ENCODE measurements at regions not wholly inside any gene's neighbourhood (a gene's known extent, or its start where the extent isn't known, plus 50 kb on each side); places are given as distances from the start of the nearest gene placed in this dataset.

- TF ChIP-seq CTCF (IDR thresholded peaks at IDR 0.05) (no peak), POLR2A (IDR thresholded peaks at IDR 0.05; ENCODE audit: low read depth) (no peak)
Observed at GRCh38 chr20:53691060-53691810, 97.6 kb upstream of the ZNF217 start.
